ENCODE measurements at regions not wholly inside any gene's neighbourhood (a gene's known extent, or its start where the extent isn't known, plus 50 kb on each side); places are given as distances from the start of the nearest gene placed in this dataset.

- TF ChIP-seq, protein P1, sequence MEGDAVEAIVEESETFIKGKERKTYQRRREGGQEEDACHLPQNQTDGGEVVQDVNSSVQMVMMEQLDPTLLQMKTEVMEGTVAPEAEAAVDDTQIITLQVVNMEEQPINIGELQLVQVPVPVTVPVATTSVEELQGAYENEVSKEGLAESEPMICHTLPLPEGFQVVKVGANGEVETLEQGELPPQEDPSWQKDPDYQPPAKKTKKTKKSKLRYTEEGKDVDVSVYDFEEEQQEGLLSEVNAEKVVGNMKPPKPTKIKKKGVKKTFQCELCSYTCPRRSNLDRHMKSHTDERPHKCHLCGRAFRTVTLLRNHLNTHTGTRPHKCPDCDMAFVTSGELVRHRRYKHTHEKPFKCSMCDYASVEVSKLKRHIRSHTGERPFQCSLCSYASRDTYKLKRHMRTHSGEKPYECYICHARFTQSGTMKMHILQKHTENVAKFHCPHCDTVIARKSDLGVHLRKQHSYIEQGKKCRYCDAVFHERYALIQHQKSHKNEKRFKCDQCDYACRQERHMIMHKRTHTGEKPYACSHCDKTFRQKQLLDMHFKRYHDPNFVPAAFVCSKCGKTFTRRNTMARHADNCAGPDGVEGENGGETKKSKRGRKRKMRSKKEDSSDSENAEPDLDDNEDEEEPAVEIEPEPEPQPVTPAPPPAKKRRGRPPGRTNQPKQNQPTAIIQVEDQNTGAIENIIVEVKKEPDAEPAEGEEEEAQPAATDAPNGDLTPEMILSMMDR (conservative IDR thresholded peaks at IDR 0.05; ENCODE audit: low read length), result no peak
- no peak for TF ChIP-seq EZH2phosphoT487 (IDR thresholded peaks at IDR 0.05; ENCODE audit: borderline replicate concordance, low read depth, low read length)
Observed at GRCh38 chr9:89798547-89799120, 193.8 kb downstream of the GADD45G start.

Data from OCI-LY7 (cell line).